Esophagus squamous epithelium (tissue), 5 donors: ENCODE measurements at regions not wholly inside any gene's neighbourhood (a gene's known extent, or its start where the extent isn't known, plus 50 kb on each side); places are given as distances from the start of the nearest gene placed in this dataset.

Experiments
- DNase-seq: peaks from one replicate; lab custom pipeline; 2025; lab: John Stamatoyannopoulos, UW
- H3K27ac ChIP-seq, 4 donors: fragments of 200-600 bp; sonication (generic); one replicate each; pipeline ENCODE4 v1.5.1; 2016 to 2019; ENCODE audit warnings: mild to moderate bottlenecking in 1 of 4
- H3K27me3 ChIP-seq, 4 donors: fragments of 200-600 bp; sonication (generic); 1 replicate in 3 of 4; 2 replicates in 1 of 4; pipeline versions ENCODE4 v1.5.1 to v1.6.0; 2017 to 2021; ENCODE audit warnings: antibody characterized with exemption in 1 of 4
- H3K36me3 ChIP-seq, 3 donors: fragments of 200-600 bp; sonication (generic); one replicate each; pipeline ENCODE4 v1.5.1; 2016 to 2019
- H3K4me1 ChIP-seq, 3 donors: fragments of 200-600 bp; sonication (generic); one replicate each; pipeline ENCODE4 v1.5.1; 2017 to 2019
- H3K4me3 ChIP-seq, 4 donors: fragments of 200-600 bp; sonication (generic); 1 replicate in 3 of 4; 2 replicates in 1 of 4; pipeline ENCODE4 v1.5.1; 2016 to 2019; ENCODE audit warnings: mild to moderate bottlenecking in 2 of 4, moderate library complexity in 1 of 4
- H3K9me3 ChIP-seq, 3 donors: fragments of 200-600 bp; sonication (generic); one replicate each; pipeline ENCODE4 v1.5.1; 2016 to 2019
- POLR2A ChIP-seq, 4 donors: fragments of 450-650 bp; IDR thresholded peaks; one replicate each; pipeline ENCODE4 v1.6.1; 2017; ENCODE audit warnings: antibody characterized with exemption in 4 of 4, mild to moderate bottlenecking in 4 of 4, moderate library complexity in 3 of 4
- WGBS, 2 donors: methylation state at CpG; one replicate each; pipeline ENCODE4 v1.1.5; 2018; 5-methylcytosine and 5-hydroxymethylcytosine counted together
- intact Hi-C: fragments of 100-400 bp; cut with DNase I; formaldehyde crosslinking; loops from one replicate; pipeline ENCODE4 v1.15.0; 2022
- TF ChIP-seq, protein P1 (sequence below), 6 experiments: fragments of 450-650 bp in 4 of 6; fragments of 200-600 bp in 2 of 6; sonication (generic) in 2 of 6; IDR thresholded peaks; one replicate each; pipeline ENCODE4 v1.5.1; 2016 to 2019; ENCODE audit warnings: antibody characterized with exemption in 6 of 6, mild to moderate bottlenecking in 4 of 6, moderate library complexity in 4 of 6
- donor health status: DM: yes; HTN: yes; CAD: no.

GRCh38 chr13:83536941-83537340 lies 345.3 kb downstream of the SLITRK1 start:
- peak overlapping the region in 2 of 4 donors; percentile 61 to 69 for H3K27ac ChIP-seq
- WGBS, 2 donors, result 44 to 51% methylated on average over 2 of the region's 2 CpGs
- no peak for TF ChIP-seq POLR2A (IDR thresholded peaks at IDR 0.05)

DNA sequence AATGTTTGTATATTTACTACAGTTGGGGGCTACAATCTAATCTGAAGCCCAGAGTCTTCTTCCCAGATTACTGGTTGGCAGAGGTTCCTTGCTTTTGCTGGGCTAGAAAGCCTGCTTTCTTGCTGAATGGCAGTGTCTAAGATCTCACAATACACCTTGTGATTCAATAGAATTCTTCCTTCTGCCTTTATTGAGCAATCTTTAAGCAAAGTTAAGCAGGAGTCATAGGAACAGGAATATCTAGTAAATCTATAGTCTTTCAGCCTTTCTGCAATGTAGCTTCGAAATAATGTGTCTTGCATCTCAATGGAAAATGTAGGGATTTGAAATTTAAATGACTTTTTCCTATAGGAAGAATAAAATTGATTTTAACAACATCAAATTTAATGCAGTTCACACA lies 346.1 kb downstream of the SLITRK1 start:
- 25 to 35% methylated on average over 1 of the region's 1 CpG for WGBS, 2 donors
- peaks cover 0 to 9% (median 0%) of the 10 kb centered on the region in 3 donors for H3K9me3 ChIP-seq
- intact Hi-C loops, result no loop called here
- H3K27ac ChIP-seq, result peak overlapping the region in 2 of 4 donors; percentile 61 to 69
- no peaks in the 10 kb centered on the region for H3K27me3 ChIP-seq
- H3K4me1 ChIP-seq, result peaks cover 0 to 28% (median 5%) of the 10 kb centered on the region in 3 donors
- TF ChIP-seq, protein P1, sequence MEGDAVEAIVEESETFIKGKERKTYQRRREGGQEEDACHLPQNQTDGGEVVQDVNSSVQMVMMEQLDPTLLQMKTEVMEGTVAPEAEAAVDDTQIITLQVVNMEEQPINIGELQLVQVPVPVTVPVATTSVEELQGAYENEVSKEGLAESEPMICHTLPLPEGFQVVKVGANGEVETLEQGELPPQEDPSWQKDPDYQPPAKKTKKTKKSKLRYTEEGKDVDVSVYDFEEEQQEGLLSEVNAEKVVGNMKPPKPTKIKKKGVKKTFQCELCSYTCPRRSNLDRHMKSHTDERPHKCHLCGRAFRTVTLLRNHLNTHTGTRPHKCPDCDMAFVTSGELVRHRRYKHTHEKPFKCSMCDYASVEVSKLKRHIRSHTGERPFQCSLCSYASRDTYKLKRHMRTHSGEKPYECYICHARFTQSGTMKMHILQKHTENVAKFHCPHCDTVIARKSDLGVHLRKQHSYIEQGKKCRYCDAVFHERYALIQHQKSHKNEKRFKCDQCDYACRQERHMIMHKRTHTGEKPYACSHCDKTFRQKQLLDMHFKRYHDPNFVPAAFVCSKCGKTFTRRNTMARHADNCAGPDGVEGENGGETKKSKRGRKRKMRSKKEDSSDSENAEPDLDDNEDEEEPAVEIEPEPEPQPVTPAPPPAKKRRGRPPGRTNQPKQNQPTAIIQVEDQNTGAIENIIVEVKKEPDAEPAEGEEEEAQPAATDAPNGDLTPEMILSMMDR (IDR thresholded peaks at IDR 0.05), result no peak
- TF ChIP-seq POLR2A (IDR thresholded peaks at IDR 0.05), result no peak
- H3K4me3 ChIP-seq, result no peak overlapping the region
- H3K36me3 ChIP-seq, result no peaks in the 10 kb centered on the region
- DNase-seq, result no peak

More at GRCh38 chr13:83536941-83537340, 345.3 kb downstream of the SLITRK1 start:
- Histone ChIP-seq H3K36me3 (no peaks in the 10 kb centered on the region), H3K9me3 (peaks cover 0 to 9% (median 0%) of the 10 kb centered on the region in 3 donors), H3K4me1 (peaks cover 0 to 28% (median 5%) of the 10 kb centered on the region in 3 donors), H3K27me3 (no peaks in the 10 kb centered on the region), H3K4me3 (no peak overlapping the region)
- DNase-seq, result no peak
- intact Hi-C loops, result no loop called here

- Histone ChIP-seq H3K27ac (no peak overlapping the region), H3K27me3 (no peaks in the 10 kb centered on the region), H3K4me3 (no peak overlapping the region), H3K9me3 (no peaks in the 10 kb centered on the region), H3K4me1 (peaks cover 0 to 28% (median 5%) of the 10 kb centered on the region in 3 donors), H3K36me3 (no peaks in the 10 kb centered on the region)
- TF ChIP-seq POLR2A (IDR thresholded peaks at IDR 0.05), result no peak
- TF ChIP-seq, protein P1 (IDR thresholded peaks at IDR 0.05), result no peak
- DNase-seq, result no peak
- WGBS, 2 donors, result 78 to 81% methylated on average over 3 to 8 of the region's 12 CpGs
- intact Hi-C loops, result no loop called here
These were observed 349.5 kb downstream of the SLITRK1 start for GRCh38 chr13:83532809-83533208.

- no peak for DNase-seq
- Histone ChIP-seq H3K4me1 (peaks cover 0 to 15% (median 0%) of the 10 kb centered on the region in 3 donors), H3K27ac (no peak overlapping the region), H3K4me3 (no peak overlapping the region), H3K27me3 (no peaks in the 10 kb centered on the region), H3K9me3 (no peaks in the 10 kb centered on the region), H3K36me3 (no peaks in the 10 kb centered on the region)
- intact Hi-C loops, result no loop called here
- WGBS, 2 donors, result 40 to 54% methylated on average over 1 of the region's 1 CpG
- TF ChIP-seq POLR2A (IDR thresholded peaks at IDR 0.05), result no peak
- TF ChIP-seq, protein P1 (IDR thresholded peaks at IDR 0.05), result no peak
These were observed 351.3 kb downstream of the SLITRK1 start for GRCh38 chr13:83531022-83531421.

DNA sequence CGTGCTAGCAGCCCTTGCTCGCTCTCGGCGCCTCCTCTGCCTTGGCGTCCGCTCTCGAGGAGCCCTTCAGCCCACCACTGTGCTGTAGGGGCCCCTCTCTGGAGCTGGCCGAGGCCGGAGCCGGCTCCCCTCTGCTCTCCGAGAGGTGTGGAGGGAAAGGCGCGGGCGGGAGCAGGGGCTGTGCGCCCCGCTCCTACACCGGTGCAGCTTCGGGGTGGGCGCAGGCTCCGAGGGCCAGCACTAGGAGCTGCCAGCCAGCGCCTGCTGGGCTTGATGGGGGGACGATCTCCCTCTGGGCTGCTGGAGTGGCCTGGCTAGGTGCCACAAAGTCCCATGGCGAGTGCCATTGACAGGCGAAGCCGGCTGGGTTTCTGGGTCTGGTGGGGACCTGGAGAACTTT lies 365.5 kb downstream of the SLITRK1 start:
- Histone ChIP-seq H3K9me3 (no peaks in the 10 kb centered on the region), H3K27ac (no peak overlapping the region), H3K4me3 (no peak overlapping the region), H3K4me1 (no peaks in the 10 kb centered on the region), H3K27me3 (no peaks in the 10 kb centered on the region), H3K36me3 (no peaks in the 10 kb centered on the region)
- no peak for DNase-seq
- WGBS, 2 donors, result 73 to 80% methylated on average over 3 to 7 of the region's 25 CpGs
- intact Hi-C loops, result no loop called here
- no peak for TF ChIP-seq POLR2A (IDR thresholded peaks at IDR 0.05)
- TF ChIP-seq, protein P1 (IDR thresholded peaks at IDR 0.05), result no peak
